NCI-H2196 treated with DMSO at 0.1 percent for 48 hours (cell line): ENCODE measurements at regions not wholly inside any gene's neighbourhood (a gene's known extent, or its start where the extent isn't known, plus 50 kb on each side); places are given as distances from the start of the nearest gene placed in this dataset.
A peak's percentile ranks its signal among the peaks of the same experiment; 100 is the strongest.

Experiments
- DNase-seq: peaks from one replicate; lab custom pipeline; 2025; ENCODE audit not compliant: unreplicated experiment; lab: John Stamatoyannopoulos, UW

GRCh38 chr15:81612631-81613030 lies 238.6 kb upstream of the TMC3 start:
- DNase-seq = no peak

DNA sequence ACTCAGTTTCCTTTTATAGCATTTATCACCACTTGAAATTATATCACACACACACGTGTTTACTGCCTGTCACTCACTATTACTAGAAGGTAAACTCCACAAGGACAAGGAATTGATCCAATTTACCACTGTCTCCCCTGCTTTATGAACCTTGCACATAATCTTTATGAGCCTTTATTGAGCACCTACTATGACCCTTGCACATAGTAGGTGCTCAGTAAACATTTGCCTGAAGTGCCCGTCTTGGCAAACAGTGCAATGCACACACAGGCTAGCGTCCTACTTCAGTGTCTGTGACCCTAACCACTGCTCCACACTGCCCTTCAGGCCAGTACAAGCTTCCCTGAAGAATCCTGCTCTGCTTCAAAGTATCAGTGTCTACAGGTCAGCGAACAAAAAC lies 237.7 kb upstream of the TMC3 start:
- no peak for DNase-seq

DNA sequence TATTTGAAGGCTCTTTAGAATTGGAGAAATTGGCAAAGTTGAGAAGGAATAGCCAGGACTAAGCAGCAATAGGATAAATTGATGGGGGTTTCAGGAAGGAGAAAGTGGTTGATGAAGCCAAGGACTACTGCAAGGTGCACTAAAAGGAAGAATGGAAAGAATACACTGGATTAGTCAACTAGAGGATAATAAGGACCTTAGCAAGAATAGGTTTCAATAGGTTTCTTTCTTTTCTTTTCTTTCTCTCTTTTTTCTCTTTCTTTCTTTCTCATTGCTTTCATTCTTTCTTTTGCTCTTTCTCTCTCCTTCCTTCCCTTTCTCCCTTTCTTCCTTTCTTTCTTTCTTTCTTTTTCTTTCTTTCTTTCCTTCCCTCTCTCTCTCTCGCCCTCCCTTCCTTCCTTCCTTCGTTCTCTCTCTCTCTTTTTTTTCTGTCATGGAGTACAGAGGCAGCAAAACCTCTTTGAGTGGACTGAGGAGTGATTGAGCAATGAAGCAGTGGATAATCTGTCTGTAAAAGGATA lies 234.4 kb upstream of the TMC3 start:
- no peak for DNase-seq

DNA sequence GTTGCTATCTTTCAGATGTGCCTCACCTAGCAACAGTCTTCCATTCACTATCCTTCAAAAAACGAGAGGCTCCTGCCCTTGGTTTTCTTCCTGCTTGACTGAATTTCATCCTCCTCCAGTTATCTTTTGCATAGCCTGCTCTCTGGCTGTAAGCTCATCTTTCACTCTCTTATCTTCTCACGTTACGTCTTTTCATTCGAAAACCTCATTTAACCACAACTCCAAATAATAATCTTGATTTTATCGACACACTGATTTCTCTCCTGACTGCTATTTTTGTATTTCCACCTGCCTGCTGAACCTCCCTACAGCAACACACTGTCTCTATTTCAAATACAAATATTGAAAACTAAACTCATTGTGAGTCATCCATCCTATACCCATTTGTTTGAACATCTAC lies 230.7 kb upstream of the TMC3 start:
- DNase-seq = no peak

DNA sequence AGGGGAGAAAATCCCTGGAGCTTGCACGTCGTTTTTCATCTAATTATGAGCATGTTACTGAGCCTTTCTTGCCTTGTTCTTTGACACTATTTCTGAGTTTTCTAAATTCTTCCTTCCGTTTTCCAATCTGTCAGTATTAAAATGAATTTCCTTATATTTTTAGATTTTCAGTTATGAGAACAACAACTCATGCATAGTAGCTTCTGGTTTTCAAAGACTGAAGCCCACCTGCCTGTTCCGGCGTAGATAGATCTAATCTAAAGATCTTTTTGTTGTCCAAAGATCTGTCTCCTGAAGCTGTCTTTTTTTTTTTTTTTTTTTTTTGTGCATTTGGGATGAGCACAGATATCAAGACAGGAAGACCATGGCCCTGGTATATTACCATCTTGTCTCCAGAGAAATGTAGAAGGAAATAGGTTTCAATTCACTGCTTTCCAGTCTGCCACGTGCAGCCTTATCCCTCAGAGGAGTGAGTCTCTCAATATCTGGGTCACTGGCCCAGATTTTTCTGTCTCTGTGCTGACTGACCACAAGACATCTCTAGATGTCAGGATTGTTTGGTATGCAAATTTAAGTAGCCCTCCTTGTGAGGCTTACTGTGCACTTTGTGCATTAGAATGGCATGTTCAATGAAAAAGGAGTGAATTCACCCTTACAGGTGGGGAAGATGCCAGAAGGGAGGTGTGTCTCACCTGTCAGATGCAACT lies 222.3 kb upstream of the TMC3 start:
- no peak for DNase-seq

DNA sequence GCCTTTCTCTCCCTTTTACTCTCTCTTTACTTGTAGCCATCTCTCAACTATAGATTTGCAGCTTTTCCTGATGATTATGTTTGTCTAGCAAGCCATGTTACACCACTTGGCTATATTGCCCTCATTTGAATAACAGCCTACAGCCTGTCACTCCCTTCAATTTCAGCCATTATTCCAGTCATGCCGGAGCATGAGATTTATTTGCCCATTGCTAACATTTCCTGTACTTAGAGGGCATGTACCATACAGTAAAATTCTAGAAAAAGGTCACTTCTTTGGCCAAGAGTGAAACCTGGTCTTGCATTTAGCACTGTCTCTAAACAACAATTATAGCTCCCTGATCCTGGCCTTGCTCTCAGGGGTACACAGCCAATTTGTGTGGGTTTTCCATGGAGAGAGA lies 221.7 kb upstream of the TMC3 start:
- DNase-seq = no peak

DNA sequence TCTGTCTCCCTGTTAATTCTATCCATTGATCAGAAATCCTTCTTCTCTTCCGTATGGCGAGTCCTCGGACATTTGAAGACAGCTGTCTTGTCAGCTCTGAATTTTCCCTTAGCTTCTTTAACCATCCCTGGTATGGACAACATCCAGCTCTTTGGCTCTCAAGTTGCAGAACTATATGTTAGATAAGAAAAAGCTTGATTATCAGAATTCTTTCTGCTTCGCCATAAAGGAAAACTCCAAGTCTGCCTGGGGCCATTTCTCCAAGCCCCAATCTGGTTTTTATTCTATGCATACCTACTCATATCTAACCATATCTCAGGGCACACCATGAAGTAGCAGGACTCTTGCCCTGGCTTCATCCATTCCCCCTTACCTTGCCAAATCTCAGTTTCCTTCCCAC lies 215.7 kb upstream of the TMC3 start:
- no peak for DNase-seq

DNA sequence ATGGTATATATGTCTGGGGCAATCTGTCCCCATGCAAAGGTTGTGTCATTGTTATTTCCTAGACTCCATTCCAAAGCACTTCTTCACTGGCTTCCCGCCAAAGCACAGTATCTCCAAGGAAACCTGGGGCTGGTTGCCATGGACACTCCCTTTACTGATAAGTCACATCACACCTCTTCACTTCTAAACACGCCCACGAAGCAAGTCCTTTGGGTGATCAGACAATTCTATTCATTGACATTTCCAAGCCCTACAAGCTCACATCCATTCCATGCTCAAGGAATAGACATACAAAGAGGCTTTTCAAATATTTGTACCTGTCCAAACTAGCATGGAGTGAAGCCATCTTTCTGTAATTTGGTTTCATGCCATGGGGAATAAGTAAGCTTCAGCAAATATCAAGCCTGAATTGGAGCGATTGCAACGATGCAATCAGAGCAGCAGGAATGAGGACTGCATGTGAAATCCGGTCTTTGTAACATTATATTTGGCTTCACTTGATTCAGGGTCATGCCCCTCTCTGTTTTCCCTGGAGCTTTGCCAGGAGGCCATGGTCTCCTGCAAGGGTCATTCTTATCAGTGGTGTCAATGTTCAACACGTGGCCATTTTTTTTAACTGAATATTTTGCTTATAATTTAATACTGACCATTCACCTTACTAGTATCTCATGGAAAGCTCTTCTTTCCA lies 201.6 kb upstream of the TMC3 start:
- DNase-seq = peak; percentile 51

- no peak for DNase-seq
These were observed 199.2 kb upstream of the TMC3 start for GRCh38 chr15:81573098-81573746.

DNA sequence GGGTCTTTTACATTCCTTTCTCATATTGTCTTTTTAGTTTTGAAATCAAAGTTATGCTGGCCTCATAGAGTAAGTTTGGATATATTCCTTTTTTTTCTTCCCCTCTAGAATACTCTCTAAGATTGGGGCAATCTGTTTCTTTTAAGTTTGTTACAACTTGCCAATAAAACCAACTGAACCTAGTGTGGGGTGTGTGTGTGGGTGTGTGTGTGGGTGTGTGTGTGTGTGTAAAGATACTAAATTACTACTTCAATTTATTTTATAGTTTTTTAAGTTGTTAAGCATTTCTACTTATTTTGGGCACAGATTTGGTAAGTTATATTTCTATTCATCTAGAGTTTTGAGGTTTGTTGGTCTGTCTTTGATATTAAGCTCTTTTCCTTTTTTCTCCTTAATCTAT lies 198.2 kb upstream of the TMC3 start:
- no peak for DNase-seq

DNA sequence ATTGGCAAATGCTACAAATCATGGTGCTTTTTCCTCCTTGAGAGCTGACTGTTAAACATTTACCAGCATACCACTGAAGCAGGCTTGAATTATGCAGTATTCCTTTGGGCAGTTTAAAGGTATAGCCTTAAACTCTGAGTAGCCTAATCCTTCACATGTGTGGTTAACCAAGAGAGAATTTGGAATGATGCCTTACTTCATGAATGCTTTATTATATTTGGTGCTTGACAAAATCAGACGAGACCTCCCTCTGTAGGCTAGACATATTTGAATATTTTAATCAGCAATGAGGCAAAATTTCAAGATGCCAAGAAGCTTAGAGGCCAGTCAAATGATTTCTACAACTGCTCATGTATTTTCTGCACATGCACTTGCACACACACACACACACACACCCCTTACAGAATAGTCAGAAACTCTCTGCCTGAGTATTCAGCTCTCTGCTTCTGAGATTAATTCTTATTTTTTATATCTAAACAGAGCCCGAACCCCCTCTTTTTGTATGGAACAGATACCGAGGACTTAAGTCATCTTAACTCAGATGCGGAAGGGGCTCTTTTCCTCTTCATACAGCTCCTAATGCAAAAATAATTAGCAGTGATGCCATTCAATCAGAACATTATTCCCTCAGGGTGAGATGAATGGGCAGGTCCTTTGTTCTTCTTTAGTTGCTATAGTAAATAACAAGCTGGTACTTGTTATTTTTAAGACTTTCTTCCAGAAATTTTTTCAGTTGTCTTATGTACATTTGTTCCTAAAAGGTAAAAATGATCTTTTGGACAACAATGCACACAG lies 195.5 kb upstream of the TMC3 start:
- no peak for DNase-seq

DNA sequence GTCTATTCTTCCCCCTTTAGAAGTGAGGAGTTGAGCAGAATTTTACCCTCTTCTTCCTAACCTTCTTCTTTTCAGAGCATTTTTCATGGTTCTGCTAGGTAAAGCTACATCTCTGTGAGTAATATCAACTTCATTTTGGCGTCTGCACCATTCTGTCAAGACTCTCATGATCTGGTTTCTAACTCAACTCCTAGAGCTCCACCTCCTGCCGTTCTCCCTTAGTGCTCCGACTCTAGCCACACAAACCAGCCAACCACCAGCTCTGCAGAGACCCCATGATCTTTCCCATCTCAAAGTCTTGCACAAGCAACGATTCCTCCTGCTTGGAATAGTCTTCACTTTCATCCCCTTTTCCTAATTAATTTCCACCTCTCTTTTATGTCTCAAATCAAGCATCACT lies 193.9 kb upstream of the TMC3 start:
- DNase-seq = no peak

GRCh38 chr15:81562986-81563385 lies 189.0 kb upstream of the TMC3 start:
- DNase-seq = no peak

DNA sequence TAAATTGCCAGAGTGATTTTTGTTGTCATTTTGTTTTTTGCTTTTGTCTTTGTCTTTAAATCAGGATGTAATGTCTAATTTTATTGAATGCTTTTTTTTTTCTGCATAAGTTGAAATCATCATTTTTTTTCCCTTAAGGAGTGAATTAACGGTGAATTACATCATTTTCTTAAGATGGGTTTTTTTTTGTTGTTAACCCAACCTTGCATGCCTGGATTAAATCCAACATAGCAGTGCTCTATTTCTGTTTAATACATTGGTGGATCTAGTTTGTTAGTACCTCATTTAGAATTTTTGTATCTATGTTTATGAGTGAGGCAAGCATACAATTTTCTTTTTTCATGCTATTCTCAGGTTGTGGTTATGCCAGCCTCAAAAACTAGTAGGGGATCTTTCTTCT lies 186.4 kb upstream of the TMC3 start:
- DNase-seq = no peak

GRCh38 chr15:81558056-81558455 lies 184.0 kb upstream of the TMC3 start:
- DNase-seq = no peak

GRCh38 chr15:81555346-81555745 lies 181.3 kb upstream of the TMC3 start:
- no peak for DNase-seq

GRCh38 chr15:81548365-81549130 lies 174.5 kb upstream of the TMC3 start:
- DNase-seq = no peak

- no peak for DNase-seq
These were observed 173.6 kb upstream of the TMC3 start for GRCh38 chr15:81547521-81548132.

DNA sequence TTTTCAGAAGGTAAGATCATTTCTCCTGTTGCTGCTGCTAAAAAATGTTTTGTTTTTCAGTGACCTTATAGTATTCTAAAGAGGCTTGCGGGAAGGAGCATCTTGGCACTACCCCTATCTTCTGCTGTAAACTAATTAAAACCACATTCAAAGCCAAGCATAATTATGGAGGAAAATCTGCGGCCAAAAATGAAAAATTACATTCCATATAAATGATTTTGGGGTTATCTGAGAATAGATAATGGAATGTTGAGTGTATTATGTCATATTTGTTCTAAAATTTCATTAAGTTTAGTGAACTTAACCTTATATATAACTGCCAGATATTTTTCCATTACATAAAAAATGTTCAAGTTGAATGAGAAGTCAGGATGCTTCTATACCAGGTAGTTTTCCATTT lies 170.4 kb upstream of the TMC3 start:
- DNase-seq = no peak

- DNase-seq = no peak
These were observed 166.9 kb upstream of the TMC3 start for GRCh38 chr15:81540909-81541308.
